HepG2 (cell line): ENCODE measurements at regions not wholly inside any gene's neighbourhood (a gene's known extent, or its start where the extent isn't known, plus 50 kb on each side); places are given as distances from the start of the nearest gene placed in this dataset.

Experiments
- ATAC-seq: fragments of 200-7000 bp; cut with Tn5 transposase; 3 replicates; pipeline ENCODE4 v1.9.1; 2020; ENCODE audit warnings: mild to moderate bottlenecking, moderate library complexity
- BruUV-seq: library from RNA; stranded (reverse); fragments of 400-500 nt; replicated peaks from 2 replicates; lab custom pipeline; 2021; lab: Mats Ljungman, UMichigan
- CTCF ChIA-PET: fragments of 300-600 bp; formaldehyde crosslinking; extraction: SDS; loops from one replicate; lab custom pipeline; 2021; ENCODE audit warnings: low total read pairs, inconsistent platforms, low intra/inter-chr PET ratio; lab: Yijun Ruan, JAX
- POLR2A ChIA-PET: fragments of 350-600 bp; sonication (Branson Sonifier 250); formaldehyde crosslinking; loops from one replicate; lab custom pipeline; 2020; ENCODE audit warnings: antibody characterized with exemption, inconsistent platforms; lab: Yijun Ruan, JAX
- DNase-seq: peaks from one replicate; pipeline ENCODE4 v3.0.0-alpha.2; 2015; ENCODE audit warnings: low spot score
- FAIRE-seq: peaks from 3 replicates; lab custom pipeline; 2011; peaks lifted over from hg19 to GRCh38; lab: Jason Lieb, UNC
- H2AFZ ChIP-seq: one replicate; pipeline ENCODE4 v1.6.1; 2011; ENCODE audit warnings: low read length, inconsistent platforms
- H3K27ac ChIP-seq: fragments of 300-600 bp; 3 replicates; pipeline ENCODE4 v1.8.0; 2011; ENCODE audit warnings: mixed run types, mild to moderate bottlenecking, mixed read lengths, low read length, inconsistent platforms; ENCODE audit not compliant: insufficient read depth; ENCODE audit errors: extremely low read length
- H3K27me3 ChIP-seq, 2 experiments: fragments of 200-600 bp in 1 of 2; 2 replicates in 1 of 2; 3 replicates in 1 of 2; pipeline versions ENCODE4 v1.6.0 to v1.8.0; 2011; ENCODE audit warnings: low read length in 2 of 2, mild to moderate bottlenecking in 2 of 2, moderate library complexity in 2 of 2, inconsistent platforms in 1 of 2; ENCODE audit not compliant: insufficient read depth in 2 of 2, control insufficient read depth in 1 of 2
- H3K36me3 ChIP-seq, 2 experiments: fragments of 200-600 bp in 1 of 2; replicated peaks in 1 of 2; 2 replicates in 1 of 2; 3 replicates in 1 of 2; pipeline versions ENCODE4 v1.5.1 to v1.8.0; 2011; ENCODE audit warnings: low read length in 2 of 2, inconsistent platforms in 1 of 2; ENCODE audit not compliant: insufficient read depth in 2 of 2, control insufficient read depth in 1 of 2
- H3K4me1 ChIP-seq: 2 replicates; pipeline ENCODE4 v1.5.1; 2012; ENCODE audit warnings: low read length, inconsistent platforms; ENCODE audit not compliant: insufficient read depth
- H3K4me2 ChIP-seq: 2 replicates; pipeline ENCODE4 v1.6.0; 2011; ENCODE audit warnings: low read depth, low read length, inconsistent platforms
- H3K4me3 ChIP-seq, 3 experiments: fragments of 200-600 bp in 1 of 3; sonication (generic), shearing (Covaris generic) in 1 of 3; replicated peaks in 1 of 3; 2 replicates each; pipeline ENCODE4 v1.5.1; 2011 to 2016; ENCODE audit warnings: low read length in 3 of 3, inconsistent platforms in 2 of 3, low read depth in 2 of 3, mild to moderate bottlenecking in 2 of 3, control low read depth in 1 of 3, mixed read lengths in 1 of 3; ENCODE audit not compliant: insufficient read depth in 1 of 3
- H3K79me2 ChIP-seq: one replicate; pipeline ENCODE4 v1.6.1; 2011; ENCODE audit warnings: low read length, inconsistent platforms; ENCODE audit not compliant: insufficient read depth
- H3K9ac ChIP-seq: 2 replicates; pipeline ENCODE4 v1.6.0; 2011; ENCODE audit warnings: mild to moderate bottlenecking, low read depth, low read length, inconsistent platforms; ENCODE audit not compliant: insufficient read depth
- H3K9me3 ChIP-seq: 2 replicates; pipeline ENCODE4 v1.5.1; 2012; ENCODE audit warnings: mild to moderate bottlenecking, low read length
- H4K20me1 ChIP-seq: 2 replicates; pipeline ENCODE4 v1.6.0; 2011; ENCODE audit warnings: inconsistent platforms, mild to moderate bottlenecking, low read length, moderate library complexity; ENCODE audit not compliant: insufficient read depth
- AKAP8 ChIP-seq: sonication (generic); formaldehyde crosslinking; IDR thresholded peaks from 2 replicates; pipeline ENCODE4 v1.5.1; 2020; ENCODE audit warnings: mild to moderate bottlenecking, missing genetic modification reagents
- LRRFIP1 ChIP-seq: sonication (generic); formaldehyde crosslinking; conservative IDR thresholded peaks from 2 replicates; pipeline ENCODE4 v1.4.0; 2020; ENCODE audit warnings: missing genetic modification reagents
- NFAT5 ChIP-seq: sonication (generic); formaldehyde crosslinking; IDR thresholded peaks from 2 replicates; pipeline ENCODE4 v1.4.0; 2020; ENCODE audit warnings: missing genetic modification reagents
- RFXANK ChIP-seq: IDR thresholded peaks from 2 replicates; pipeline ENCODE4 v1.6.1; 2016
- ZNF142 ChIP-seq: sonication (generic); formaldehyde crosslinking; IDR thresholded peaks from 2 replicates; pipeline ENCODE4 v1.4.0; 2020; ENCODE audit warnings: missing genetic modification reagents
- ZNF430 ChIP-seq: sonication (generic); formaldehyde crosslinking; IDR thresholded peaks from 2 replicates; pipeline ENCODE4 v1.9.0; 2021; ENCODE audit warnings: mild to moderate bottlenecking, missing genetic modification reagents
- ZNF652 ChIP-seq: IDR thresholded peaks from 2 replicates; pipeline ENCODE4 v1.6.1; 2016; ENCODE audit warnings: low read depth, borderline replicate concordance
- WGBS: methylation state at CpG from one replicate; pipeline ENCODE4 v1.1.6; 2017; ENCODE audit warnings: low lambda C conversion rate; 5-methylcytosine and 5-hydroxymethylcytosine counted together
- in situ Hi-C: cut with HindIII; loops from 2 replicates; pipeline ENCODE4 v1.10.0; 2017; ENCODE audit warnings: low pct_unique_long_range_greater_than_20kb; ENCODE audit not compliant: extremely low pct_ligation_motif_present
- intact Hi-C: fragments of 100-400 bp; cut with micrococcal nuclease; formaldehyde crosslinking; loops from one replicate; pipeline ENCODE4 v1.10.0; 2022; ENCODE audit not compliant: unreplicated experiment
- TF ChIP-seq, protein P1 (sequence below): sonication (generic); formaldehyde crosslinking; IDR thresholded peaks from 2 replicates; pipeline ENCODE4 v1.5.0; 2020; ENCODE audit warnings: mild to moderate bottlenecking, missing genetic modification reagents

DNA sequence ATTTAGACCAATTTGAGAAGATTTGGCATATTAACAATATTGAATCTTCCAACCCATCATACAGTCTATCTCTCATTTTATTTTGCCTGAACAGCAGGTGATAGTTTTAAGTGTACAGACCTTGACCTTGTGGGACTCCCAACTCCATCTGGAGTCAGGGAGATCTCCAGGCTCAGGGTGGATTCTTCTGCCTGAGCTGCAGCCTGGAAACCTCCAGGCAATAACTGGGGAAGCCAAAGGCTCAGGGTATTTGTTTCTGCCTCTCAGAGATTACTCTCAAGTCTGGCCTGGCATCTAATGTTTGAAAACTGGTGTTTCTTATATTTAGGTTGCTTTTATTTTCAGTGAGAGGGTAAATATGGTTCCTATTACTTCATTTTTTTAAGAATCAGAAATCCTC, 102.1 kb upstream of the C1QTNF9B start (continued):
- TF ChIP-seq ZNF142 (CRISPR knock-in tag) = no peak
- TF ChIP-seq, protein P1, sequence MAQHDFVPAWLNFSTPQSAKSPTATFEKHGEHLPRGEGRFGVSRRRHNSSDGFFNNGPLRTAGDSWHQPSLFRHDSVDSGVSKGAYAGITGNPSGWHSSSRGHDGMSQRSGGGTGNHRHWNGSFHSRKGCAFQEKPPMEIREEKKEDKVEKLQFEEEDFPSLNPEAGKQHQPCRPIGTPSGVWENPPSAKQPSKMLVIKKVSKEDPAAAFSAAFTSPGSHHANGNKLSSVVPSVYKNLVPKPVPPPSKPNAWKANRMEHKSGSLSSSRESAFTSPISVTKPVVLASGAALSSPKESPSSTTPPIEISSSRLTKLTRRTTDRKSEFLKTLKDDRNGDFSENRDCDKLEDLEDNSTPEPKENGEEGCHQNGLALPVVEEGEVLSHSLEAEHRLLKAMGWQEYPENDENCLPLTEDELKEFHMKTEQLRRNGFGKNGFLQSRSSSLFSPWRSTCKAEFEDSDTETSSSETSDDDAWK = no peak
- TF ChIP-seq AKAP8 (CRISPR knock-in tag) = no peak
- TF ChIP-seq ZNF430 (CRISPR knock-in tag) = no peak
- TF ChIP-seq ZNF652 (CRISPR knock-in tag) = no peak

DNA sequence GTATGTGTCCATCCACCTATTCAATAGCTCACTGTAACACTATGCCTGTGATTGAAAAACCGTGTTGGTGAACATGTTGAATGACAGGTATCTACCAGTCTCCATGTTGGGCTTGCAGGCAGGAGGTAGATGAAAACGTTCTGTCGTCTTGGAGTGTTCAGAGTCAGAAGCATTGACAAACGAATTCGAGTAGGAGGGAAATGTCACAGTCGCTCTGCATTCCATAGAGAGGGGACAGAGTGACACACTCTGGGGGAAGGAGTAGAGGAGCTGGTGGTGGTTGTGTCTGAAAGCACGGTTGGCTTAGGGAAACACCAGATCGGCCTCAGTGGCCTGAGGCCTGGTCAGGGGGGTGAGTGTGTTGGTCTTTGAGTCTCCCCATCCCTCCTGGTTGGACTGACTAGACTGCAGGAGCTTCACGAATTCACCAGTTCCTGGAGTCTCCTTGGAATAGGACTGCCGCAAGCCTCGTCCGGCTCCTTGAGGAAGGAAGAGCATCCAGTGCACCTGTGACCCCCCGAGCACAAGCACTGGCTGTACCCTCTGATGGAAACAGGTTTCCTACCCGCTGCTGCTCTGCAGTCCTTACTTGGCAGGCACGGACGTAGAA, 105.0 kb upstream of the C1QTNF9B start:
- ATAC-seq (no peak), FAIRE-seq (no peak), DNase-seq (no peak)
- Histone ChIP-seq H3K4me1 (peaks cover 19% of the 10 kb centered on the region), H3K4me3 (no peak overlapping the region), H3K9ac (no peak overlapping the region), H4K20me1 (no peaks in the 10 kb centered on the region), H3K4me2 (no peak overlapping the region), H3K79me2 (no peaks in the 10 kb centered on the region), H3K27me3 (peaks cover 0 to 21% of the 10 kb centered on the region in 2 experiments; a peak in 3 of 5 replicates), H3K9me3 (no peaks in the 10 kb centered on the region), H2AFZ (no peak overlapping the region), H3K36me3 (no peaks in the 10 kb centered on the region), H3K27ac (no peak overlapping the region)
- POLR2A ChIA-PET = no interaction called here
- no TSS peak for BruUV-seq
- CTCF ChIA-PET = no interaction called here
- in situ Hi-C loops = no loop called here
- intact Hi-C loops = no loop called here
- 38% methylated on average over 12 of the region's 16 CpGs for WGBS
- TF ChIP-seq RFXANK (CRISPR knock-in tag) (no peak), NFAT5 (no peak), LRRFIP1 (CRISPR knock-in tag) (no peak)
